Naive thymus-derived CD4-positive, alpha-beta T cell (primary cell): ENCODE measurements at regions not wholly inside any gene's neighbourhood (a gene's known extent, or its start where the extent isn't known, plus 50 kb on each side); places are given as distances from the start of the nearest gene placed in this dataset.

ENCODE experiments used
- ATAC-seq: fragments of 150-1000 bp; cut with Tn5 transposase; 2 replicates; pipeline ENCODE4 v1.10.0; 2021; ENCODE audit warnings: mild to moderate bottlenecking, moderate library complexity
- CTCF ChIA-PET: fragments of 350-600 bp; sonication (Branson Sonifier 250); formaldehyde crosslinking; loops from one replicate; lab custom pipeline; 2021; ENCODE audit warnings: antibody characterized with exemption; lab: Charles Lee
- POLR2A ChIA-PET: fragments of 350-600 bp; sonication (Branson Sonifier 250); formaldehyde crosslinking; loops from one replicate; lab custom pipeline; 2021; ENCODE audit warnings: antibody characterized with exemption, inconsistent platforms; lab: Charles Lee
- DNase-seq, 9 donors: peaks; one replicate each; pipeline versions ENCODE4 v3.0.0 to v3.0.0-alpha.2; 2020 to 2022; ENCODE audit warnings: mixed read lengths in 1 of 9
- H3K27ac ChIP-seq: one replicate; pipeline ENCODE4 v1.7.0; 2013; ENCODE audit warnings: mild to moderate bottlenecking, low read depth, low read length, moderate library complexity
- H3K27me3 ChIP-seq, 2 donors: one replicate each; pipeline ENCODE4 v1.7.0; 2013; ENCODE audit warnings: low read length in 2 of 2, mild to moderate bottlenecking in 2 of 2, moderate library complexity in 2 of 2; ENCODE audit not compliant: control insufficient read depth in 2 of 2, insufficient read depth in 2 of 2
- H3K36me3 ChIP-seq, 3 experiments: 1 replicate in 2 of 3; 2 replicates in 1 of 3; pipeline ENCODE4 v1.7.0; 2013; ENCODE audit warnings: low read length in 3 of 3, mild to moderate bottlenecking in 3 of 3, moderate library complexity in 1 of 3; ENCODE audit not compliant: insufficient read depth in 3 of 3, control insufficient read depth in 2 of 3
- H3K4me1 ChIP-seq, 2 donors: one replicate each; pipeline ENCODE4 v1.7.0; 2013; ENCODE audit warnings: low read length in 2 of 2, mild to moderate bottlenecking in 2 of 2, moderate library complexity in 1 of 2; ENCODE audit not compliant: control insufficient read depth in 2 of 2, insufficient read depth in 2 of 2
- H3K4me3 ChIP-seq: 2 replicates; pipeline ENCODE4 v1.7.0; 2013; ENCODE audit warnings: mild to moderate bottlenecking, low read length
- H3K9me3 ChIP-seq, 3 experiments: 1 replicate in 2 of 3; 2 replicates in 1 of 3; pipeline ENCODE4 v1.7.0; 2013; ENCODE audit warnings: low read length in 3 of 3; ENCODE audit not compliant: control insufficient read depth in 2 of 3
- H3K27ac Mint-ChIP-seq, 9 donors: one replicate each; pipeline ENCODE4 v1.8.0; 2020 to 2022; ENCODE audit warnings: mixed read lengths in 9 of 9, mild to moderate bottlenecking in 8 of 9, moderate library complexity in 5 of 9, inconsistent platforms in 2 of 9
- H3K27me3 Mint-ChIP-seq, 5 donors: one replicate each; pipeline ENCODE4 v1.8.0; 2021 to 2022; ENCODE audit warnings: mixed read lengths in 5 of 5, mild to moderate bottlenecking in 1 of 5
- H3K36me3 Mint-ChIP-seq, 5 donors: one replicate each; pipeline ENCODE4 v1.8.0; 2020 to 2022; ENCODE audit warnings: mixed read lengths in 5 of 5, mild to moderate bottlenecking in 3 of 5, inconsistent platforms in 1 of 5
- H3K4me1 Mint-ChIP-seq, 7 donors: one replicate each; pipeline ENCODE4 v1.8.0; 2020 to 2022; ENCODE audit warnings: mixed read lengths in 7 of 7, mild to moderate bottlenecking in 3 of 7, inconsistent platforms in 1 of 7
- H3K4me3 Mint-ChIP-seq, 10 donors: one replicate each; pipeline ENCODE4 v1.8.0; 2020 to 2022; ENCODE audit warnings: mild to moderate bottlenecking in 10 of 10, mixed read lengths in 10 of 10, moderate library complexity in 6 of 10, inconsistent platforms in 2 of 10
- H3K9me3 Mint-ChIP-seq, 11 donors: one replicate each; pipeline ENCODE4 v1.8.0; 2020 to 2022; ENCODE audit warnings: mixed read lengths in 11 of 11, mild to moderate bottlenecking in 4 of 11, inconsistent platforms in 1 of 11, moderate library complexity in 1 of 11
- intact Hi-C, 2 donors: fragments of 100-400 bp; cut with micrococcal nuclease; formaldehyde crosslinking; loops; one replicate each; pipeline ENCODE4 v1.15.1; 2023

DNA sequence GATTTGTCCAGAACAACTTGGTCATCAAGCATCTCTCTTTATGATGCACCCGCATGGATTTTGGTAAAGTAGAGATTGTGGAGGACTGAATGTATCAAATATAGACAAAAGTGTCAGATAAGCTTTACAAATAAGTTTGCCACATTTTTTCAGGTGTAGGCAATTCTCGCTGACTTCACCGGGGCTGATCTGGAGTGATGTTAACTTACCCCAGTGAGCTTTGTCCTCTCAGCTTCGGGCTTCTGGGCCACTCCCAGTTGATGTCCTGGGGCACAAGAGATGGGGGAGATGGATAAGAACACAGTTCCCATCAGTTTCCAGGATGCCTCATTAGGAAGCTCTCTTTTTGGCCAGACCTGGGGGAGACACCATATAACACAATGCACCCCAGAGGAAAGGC is 117.7 kb downstream of the ETS2 start:
- peaks cover 0 to 12% (median 1%) of the 10 kb centered on the region in 11 donors for H3K9me3 Mint-ChIP-seq
- Histone ChIP-seq H3K4me1 (no peaks in the 10 kb centered on the region), H3K27me3 (no peaks in the 10 kb centered on the region), H3K4me3 (no peak overlapping the region), H3K27ac (no peak overlapping the region), H3K36me3 (no peaks in the 10 kb centered on the region), H3K9me3 (no peaks in the 10 kb centered on the region)
- no peak overlapping the region for H3K4me3 Mint-ChIP-seq
- ChIA-PET CTCF (no interaction called here), POLR2A (no interaction called here)
- no peak for DNase-seq
- ATAC-seq = no peak
- H3K4me1 Mint-ChIP-seq = peaks cover 0 to 14% (median 0%) of the 10 kb centered on the region in 7 donors
- H3K27me3 Mint-ChIP-seq = peaks cover 8 to 45% (median 23%) of the 10 kb centered on the region in 5 donors
- H3K36me3 Mint-ChIP-seq = peaks cover 0 to 6% (median 0%) of the 10 kb centered on the region in 5 donors
- intact Hi-C loops = no loop called here
- no peak overlapping the region for H3K27ac Mint-ChIP-seq

DNA sequence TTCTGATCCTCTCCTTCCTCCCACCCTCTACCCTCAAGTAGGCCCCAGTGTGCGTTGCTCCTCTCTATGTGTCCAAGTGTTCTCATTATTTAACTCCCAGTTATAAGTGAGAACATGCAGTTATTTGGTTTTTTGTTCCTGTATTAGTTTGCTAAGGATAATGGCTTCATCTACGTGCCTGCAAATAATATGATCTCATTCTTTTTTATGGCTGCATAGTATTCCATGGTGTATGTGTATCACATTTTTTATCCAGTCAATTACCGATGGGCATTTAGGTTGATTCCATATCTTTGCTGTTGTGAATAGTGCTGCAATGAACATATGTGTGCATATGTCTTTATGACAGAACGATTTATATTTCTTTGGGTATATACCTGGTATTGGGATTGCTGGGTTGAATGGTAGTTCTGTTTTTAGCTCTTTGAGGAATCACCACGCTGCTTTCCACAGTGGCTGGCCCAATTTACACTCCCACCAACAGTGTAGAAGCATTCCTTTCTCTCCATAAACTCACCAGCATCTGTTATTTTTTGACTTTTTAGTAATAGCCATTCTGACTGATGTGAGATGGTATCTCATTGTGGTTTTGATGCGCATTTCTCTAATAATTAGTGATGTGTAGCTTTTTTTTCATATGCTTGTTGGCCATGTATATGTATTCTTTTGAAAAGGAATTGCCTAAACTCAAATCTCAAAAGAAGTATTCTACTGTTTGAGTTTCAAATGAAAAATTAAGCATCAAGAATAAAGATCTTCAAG is 116.9 kb downstream of the ETS2 start:
- H3K4me1 Mint-ChIP-seq = peaks cover 0 to 11% (median 0%) of the 10 kb centered on the region in 7 donors
- peaks cover 8 to 45% (median 23%) of the 10 kb centered on the region in 5 donors for H3K27me3 Mint-ChIP-seq
- Histone ChIP-seq H3K36me3 (no peaks in the 10 kb centered on the region), H3K9me3 (no peaks in the 10 kb centered on the region), H3K27me3 (no peaks in the 10 kb centered on the region), H3K4me3 (no peak overlapping the region), H3K4me1 (no peaks in the 10 kb centered on the region), H3K27ac (no peak overlapping the region)
- DNase-seq (no peak), ATAC-seq (no peak)
- ChIA-PET POLR2A (no interaction called here), CTCF (no interaction called here)
- intact Hi-C loops = no loop called here
- peaks cover 0 to 12% (median 1%) of the 10 kb centered on the region in 11 donors for H3K9me3 Mint-ChIP-seq
- no peak overlapping the region for H3K27ac Mint-ChIP-seq
- no peak overlapping the region for H3K4me3 Mint-ChIP-seq
- peaks cover 0 to 6% (median 0%) of the 10 kb centered on the region in 5 donors for H3K36me3 Mint-ChIP-seq

DNA sequence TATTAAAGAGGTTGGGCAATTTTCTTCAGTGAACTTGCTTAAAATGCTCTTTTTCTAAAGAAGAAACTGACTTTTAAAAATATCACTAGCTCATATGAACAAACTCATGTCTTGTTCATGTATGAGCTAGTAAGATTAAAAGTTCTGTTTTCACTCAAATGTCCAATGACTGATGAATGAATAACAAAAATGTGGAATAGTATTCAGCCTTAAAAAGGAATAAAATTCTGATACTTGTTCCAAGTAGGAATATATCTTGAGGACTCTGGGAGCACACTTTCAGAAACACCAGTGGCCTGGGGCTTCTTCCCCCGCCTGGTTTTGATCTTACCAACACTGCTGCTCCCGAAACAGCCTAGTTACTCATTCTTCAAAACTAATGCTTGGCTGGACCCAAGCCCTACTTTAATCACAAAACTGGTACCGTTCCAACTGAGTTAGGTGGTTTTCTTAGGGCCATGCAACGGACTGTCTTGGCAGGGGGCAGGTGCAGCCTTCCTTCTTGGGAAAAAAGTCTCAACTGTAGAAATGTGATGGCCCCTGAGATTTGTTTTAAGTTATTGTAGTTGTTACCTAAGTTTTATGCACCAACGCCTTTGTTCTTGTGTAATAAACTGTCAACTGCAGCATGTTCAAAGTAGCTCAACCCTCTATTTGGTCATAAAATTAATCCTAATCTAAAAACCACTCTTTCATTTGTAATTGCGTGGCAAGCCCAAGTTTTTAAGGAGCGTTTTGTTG is 116.0 kb downstream of the ETS2 start:
- DNase-seq = no peak
- Mint-ChIP-seq H3K4me1 (peaks cover 0 to 7% (median 0%) of the 10 kb centered on the region in 7 donors), H3K27me3 (peaks cover 13 to 45% (median 27%) of the 10 kb centered on the region in 5 donors), H3K9me3 (peaks cover 0 to 12% (median 1%) of the 10 kb centered on the region in 11 donors), H3K4me3 (no peak overlapping the region), H3K36me3 (peaks cover 0 to 6% (median 0%) of the 10 kb centered on the region in 5 donors), H3K27ac (no peak overlapping the region)
- no peaks in the 10 kb centered on the region for H3K27me3 ChIP-seq
- H3K9me3 ChIP-seq = no peaks in the 10 kb centered on the region
- no peaks in the 10 kb centered on the region for H3K36me3 ChIP-seq
- ChIA-PET CTCF (no interaction called here), POLR2A (no interaction called here)
- no peaks in the 10 kb centered on the region for H3K4me1 ChIP-seq
- ATAC-seq = no peak
- H3K27ac ChIP-seq = no peak overlapping the region
- intact Hi-C loops = no loop called here
- H3K4me3 ChIP-seq = no peak overlapping the region

DNA sequence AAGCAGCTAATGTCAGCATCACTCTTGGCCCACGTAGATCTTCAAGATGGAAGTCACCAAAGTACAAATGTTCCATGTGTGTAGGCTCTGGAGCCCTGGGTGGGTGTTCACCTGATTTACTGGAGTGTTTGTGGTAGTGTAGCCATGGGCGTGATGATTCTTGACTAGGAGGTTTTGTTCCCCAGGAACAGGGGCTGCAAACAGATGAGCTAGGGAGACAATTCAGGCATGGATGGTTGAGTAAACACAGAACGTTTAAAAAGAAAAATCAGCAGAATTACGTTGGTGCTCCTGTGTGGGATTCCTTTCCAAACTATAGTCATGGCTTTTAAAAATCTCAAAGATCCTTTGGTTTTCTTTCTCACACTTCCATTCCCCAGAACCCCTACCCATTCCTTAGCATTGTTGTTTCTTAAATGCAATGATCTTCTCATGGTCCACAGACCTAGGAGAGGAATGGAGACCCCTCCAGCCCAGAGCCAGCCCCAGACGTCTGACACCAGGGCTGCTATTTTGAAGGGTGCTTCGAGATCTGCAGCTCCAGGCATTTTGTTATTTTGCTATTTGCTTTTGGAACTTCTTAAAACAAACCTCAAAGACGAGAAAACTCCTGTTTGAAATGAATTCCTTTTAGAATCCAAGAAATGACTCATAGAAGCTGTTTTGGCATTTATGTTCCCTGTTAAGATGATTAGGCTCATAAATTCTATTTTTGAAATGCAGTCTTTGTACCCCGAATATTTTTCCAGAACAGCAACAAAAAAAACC is 115.1 kb downstream of the ETS2 start:
- Mint-ChIP-seq H3K36me3 (peaks cover 0 to 6% (median 0%) of the 10 kb centered on the region in 5 donors), H3K27me3 (peaks cover 21 to 44% (median 29%) of the 10 kb centered on the region in 5 donors), H3K4me1 (peaks cover 0 to 4% (median 0%) of the 10 kb centered on the region in 7 donors), H3K4me3 (no peak overlapping the region), H3K27ac (no peak overlapping the region), H3K9me3 (peaks cover 0 to 12% (median 1%) of the 10 kb centered on the region in 11 donors)
- Histone ChIP-seq H3K27ac (no peak overlapping the region), H3K36me3 (no peaks in the 10 kb centered on the region), H3K4me3 (no peak overlapping the region), H3K27me3 (no peaks in the 10 kb centered on the region), H3K9me3 (no peaks in the 10 kb centered on the region), H3K4me1 (no peaks in the 10 kb centered on the region)
- intact Hi-C loops = no loop called here
- ATAC-seq = no peak
- ChIA-PET CTCF (no interaction called here), POLR2A (no interaction called here)
- DNase-seq = no peak

DNA sequence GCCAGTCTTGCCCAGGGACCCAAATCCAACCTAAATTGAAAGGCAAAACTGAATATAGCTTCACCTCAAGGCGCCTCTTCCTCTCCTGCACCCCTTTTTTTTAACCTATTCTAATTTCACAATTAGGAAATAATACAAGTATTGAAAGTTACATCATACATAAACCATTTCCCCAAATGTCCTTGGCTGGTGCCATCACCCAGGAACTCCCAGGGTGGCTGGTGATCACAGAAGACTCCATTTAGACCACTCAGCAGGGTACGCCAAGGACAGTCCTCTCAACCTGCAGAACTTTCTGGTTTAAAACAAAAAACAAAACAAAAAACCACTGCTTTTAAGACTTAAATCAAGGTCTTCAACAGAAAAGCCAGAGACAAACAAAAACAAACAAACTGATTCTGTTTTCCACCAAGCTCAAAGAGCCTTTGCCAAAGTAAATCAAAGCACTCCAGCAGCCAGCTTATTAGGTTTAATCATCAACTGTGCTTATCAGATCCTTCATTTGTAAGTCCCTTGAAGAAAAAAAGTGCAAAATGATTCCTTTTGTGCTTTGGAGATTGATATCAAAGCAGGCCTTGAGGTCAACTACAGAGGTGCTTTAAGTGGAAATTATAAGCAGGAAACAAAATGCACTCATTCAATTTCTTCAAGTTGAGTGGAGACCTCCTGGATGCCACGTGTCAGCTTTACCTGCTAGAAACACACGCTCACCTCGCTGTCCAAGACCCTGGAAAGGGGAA is 113.0 kb downstream of the ETS2 start:
- CTCF ChIA-PET = no interaction called here
- peaks cover 21 to 39% (median 27%) of the 10 kb centered on the region in 5 donors for H3K27me3 Mint-ChIP-seq
- no peak overlapping the region for H3K27ac Mint-ChIP-seq
- H3K9me3 Mint-ChIP-seq = peaks cover 0 to 12% (median 1%) of the 10 kb centered on the region in 11 donors
- Histone ChIP-seq H3K4me3 (no peak overlapping the region), H3K27ac (no peak overlapping the region), H3K27me3 (no peaks in the 10 kb centered on the region), H3K36me3 (no peaks in the 10 kb centered on the region), H3K9me3 (no peaks in the 10 kb centered on the region), H3K4me1 (no peaks in the 10 kb centered on the region)
- DNase-seq (no peak), ATAC-seq (no peak)
- peaks cover 0 to 2% (median 0%) of the 10 kb centered on the region in 7 donors for H3K4me1 Mint-ChIP-seq
- peaks cover 0 to 6% (median 0%) of the 10 kb centered on the region in 5 donors for H3K36me3 Mint-ChIP-seq
- no peak overlapping the region for H3K4me3 Mint-ChIP-seq
- intact Hi-C loops = loop anchor here in 1 of 2 donors (10.0 kb wide), 1 partner anchor 84 kb away; no protein-coding TSS in a partner anchor
- POLR2A ChIA-PET = no interaction called here
